Adrenal gland (tissue), 5 donors: ENCODE measurements at regions not wholly inside any gene's neighbourhood (a gene's known extent, or its start where the extent isn't known, plus 50 kb on each side); places are given as distances from the start of the nearest gene placed in this dataset.

Experiments
- CTCF ChIP-seq, 6 experiments: fragments of 450-650 bp in 4 of 6; fragments of 200-600 bp in 2 of 6; sonication (generic) in 1 of 6; IDR thresholded peaks; 1 replicate in 5 of 6; 2 replicates in 1 of 6; pipeline versions ENCODE4 v1.5.1 to v1.8.0; 2016 to 2021; ENCODE audit warnings: antibody characterized with exemption in 6 of 6, mild to moderate bottlenecking in 2 of 6, moderate library complexity in 1 of 6
- POLR2A ChIP-seq, 2 donors: fragments of 450-650 bp; IDR thresholded peaks; one replicate each; pipeline ENCODE4 v1.6.1; 2017; ENCODE audit warnings: antibody characterized with exemption in 2 of 2, mild to moderate bottlenecking in 2 of 2, moderate library complexity in 1 of 2
- donor health status: DM: no; HTN: no; CAD: no.

DNA sequence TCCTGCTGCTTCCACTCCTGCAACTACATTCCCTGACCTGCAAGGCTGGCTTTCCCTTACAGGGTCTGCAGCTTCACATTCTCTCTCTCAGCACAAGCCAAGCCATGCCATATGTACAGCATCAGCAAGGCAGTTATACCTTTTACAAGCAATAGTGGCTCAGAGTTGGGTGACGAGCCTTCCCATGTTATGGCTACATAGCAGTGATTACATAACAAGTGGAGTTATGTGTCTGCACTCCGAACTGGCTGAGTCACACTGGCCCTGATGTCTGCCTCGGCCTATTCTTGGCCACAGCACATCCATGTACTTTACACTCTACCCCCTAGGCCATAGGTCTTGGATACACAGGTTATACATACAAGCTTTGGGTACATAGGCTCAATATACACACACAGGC is 52.0 kb upstream of the SNCAIP start:
- no peak for TF ChIP-seq POLR2A (IDR thresholded peaks at IDR 0.05)
- TF ChIP-seq CTCF (IDR thresholded peaks at IDR 0.05), result no peak
